NOMO-1 treated with DMSO at 0.1 percent for 48 hours (cell line): ENCODE measurements at regions not wholly inside any gene's neighbourhood (a gene's known extent, or its start where the extent isn't known, plus 50 kb on each side); places are given as distances from the start of the nearest gene placed in this dataset.

ENCODE experiments used
- DNase-seq: peaks from one replicate; lab custom pipeline; 2025; ENCODE audit not compliant: unreplicated experiment; lab: John Stamatoyannopoulos, UW

DNA sequence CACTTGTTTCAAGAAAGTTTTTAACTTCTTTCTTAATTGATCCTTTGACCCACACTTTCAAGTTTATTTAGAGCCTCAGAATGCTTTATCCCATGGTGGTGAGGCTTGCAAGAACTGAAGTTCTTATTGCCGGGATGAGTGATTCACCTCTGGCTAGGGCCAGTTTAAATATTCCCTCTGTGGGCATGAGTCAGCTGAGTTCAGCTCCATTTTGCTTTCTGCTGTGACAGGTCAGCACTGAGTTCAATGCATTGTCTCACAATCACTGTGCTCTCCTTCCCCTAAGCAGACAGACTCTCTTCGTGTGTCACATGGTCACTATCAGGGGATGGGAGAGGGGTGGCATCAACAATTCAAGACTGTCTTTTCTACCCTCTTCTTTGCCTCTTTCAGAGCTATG, 514.6 kb upstream of the FBXO33 start:
- DNase-seq = no peak

DNA sequence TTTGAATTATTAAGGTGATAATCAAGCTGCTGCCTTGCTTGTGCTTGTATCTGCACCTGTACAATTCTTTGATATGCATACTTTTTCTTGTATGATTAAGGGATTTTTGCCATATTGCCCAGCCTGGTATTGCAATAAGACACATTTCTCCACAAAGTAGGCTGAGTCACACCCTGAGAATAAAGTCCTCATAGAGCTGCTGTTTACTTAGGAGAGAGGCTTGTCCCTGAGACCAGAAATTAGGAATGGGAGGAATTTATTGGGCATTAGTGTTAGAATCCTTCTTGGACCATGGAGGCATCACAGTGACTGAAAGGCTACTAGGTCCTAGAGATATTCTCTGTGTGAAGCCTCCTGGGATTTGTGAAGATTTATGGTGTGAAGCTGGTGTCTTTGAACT, 506.8 kb upstream of the FBXO33 start:
- DNase-seq = no peak

DNA sequence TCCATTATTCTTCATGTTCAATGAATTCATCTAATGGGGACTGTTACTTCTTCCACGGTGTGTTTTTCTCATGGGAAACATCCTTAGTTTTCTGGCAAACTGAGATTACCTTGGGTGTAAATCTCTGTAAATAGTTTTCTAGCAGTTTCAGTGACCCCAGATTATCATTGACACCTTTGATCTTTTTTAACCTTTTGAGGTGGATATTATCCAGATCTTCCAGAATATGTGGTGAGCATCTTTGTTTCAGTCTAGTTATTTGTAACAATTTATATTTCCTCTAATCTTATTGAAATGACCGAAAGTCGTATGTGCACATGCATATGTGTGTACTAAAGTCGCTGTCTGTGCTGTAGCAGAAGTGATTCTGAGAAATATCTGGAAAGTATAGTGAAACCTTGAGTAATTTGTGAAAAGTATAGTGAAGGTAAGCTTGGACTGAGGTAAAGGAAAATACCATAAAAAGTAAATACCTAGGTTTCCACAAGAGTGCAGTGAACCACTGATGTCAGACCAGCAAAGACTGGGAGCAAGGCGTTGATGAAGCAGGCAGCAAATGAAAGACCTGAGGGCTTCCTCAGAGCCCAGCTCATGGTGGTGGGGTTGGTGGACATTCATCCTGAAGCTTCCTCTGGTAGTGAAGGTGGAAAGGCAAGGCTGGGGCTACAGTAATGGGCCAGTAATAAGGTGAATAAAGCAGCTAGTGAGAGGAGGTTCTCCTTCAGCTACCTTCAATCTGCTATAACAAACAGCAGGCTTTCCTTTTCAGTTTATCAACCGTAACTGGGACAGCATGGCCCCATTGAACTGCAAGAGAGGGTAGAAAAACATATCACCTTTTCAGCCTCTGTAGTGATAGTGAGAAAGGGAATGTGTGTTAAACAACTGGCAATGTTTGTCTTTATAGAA, 480.2 kb upstream of the FBXO33 start:
- no peak for DNase-seq

DNA sequence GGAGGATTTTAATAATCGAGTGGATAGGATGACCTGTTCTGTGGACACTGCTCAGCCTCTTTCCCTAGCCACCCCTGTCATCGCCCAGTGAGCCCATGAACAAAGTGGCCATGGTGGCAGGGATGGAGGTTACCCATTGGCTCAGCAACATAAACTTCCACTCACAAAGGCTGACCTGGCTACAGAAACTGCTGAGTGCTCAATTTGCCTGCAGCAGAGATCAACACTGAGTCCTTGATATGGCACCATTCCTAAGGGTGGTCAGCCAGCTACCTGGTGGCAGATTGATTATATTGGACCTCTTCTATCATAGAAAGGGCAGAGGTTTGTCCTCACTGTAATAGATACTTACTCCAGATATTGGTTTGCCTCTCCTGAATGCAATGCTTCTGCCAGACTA, 465.4 kb upstream of the FBXO33 start:
- no peak for DNase-seq

DNA sequence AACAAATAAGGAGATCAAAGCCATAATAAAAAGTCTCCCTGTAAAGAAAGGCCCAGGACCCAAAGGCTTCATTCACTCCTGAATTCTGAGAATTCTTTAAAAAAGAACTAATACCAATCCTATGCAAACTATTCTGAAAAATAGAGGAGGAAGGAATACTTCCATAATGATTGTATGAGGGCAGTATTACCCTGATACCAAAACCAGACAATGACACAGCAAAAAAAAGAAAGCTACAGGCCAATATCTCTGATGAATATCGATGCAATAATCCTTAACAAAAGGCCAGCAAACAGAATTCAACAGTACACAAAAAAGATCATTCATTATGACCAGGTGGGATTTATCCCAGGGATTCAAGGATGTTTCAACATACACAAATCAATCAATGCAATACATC, 457.8 kb upstream of the FBXO33 start:
- DNase-seq = no peak

DNA sequence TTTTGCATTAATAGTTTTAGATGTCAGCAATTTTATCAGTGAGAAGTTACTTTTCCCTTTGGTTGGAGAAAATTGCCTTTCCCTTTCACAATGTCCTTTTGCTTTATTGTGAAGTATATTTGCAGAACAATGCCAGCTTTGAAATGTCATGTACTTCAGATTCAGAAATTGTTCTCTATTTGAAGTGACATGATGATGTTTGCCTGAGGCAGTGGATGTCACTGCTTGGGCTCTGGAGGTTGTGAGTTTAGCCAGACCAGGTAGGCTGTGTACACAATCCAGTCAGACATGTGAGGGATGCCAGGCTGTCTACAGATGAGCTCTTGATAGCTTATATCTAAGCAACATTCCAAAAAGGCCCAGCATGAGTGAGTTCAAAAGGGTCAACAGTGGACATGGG, 451.9 kb upstream of the FBXO33 start:
- DNase-seq = no peak

DNA sequence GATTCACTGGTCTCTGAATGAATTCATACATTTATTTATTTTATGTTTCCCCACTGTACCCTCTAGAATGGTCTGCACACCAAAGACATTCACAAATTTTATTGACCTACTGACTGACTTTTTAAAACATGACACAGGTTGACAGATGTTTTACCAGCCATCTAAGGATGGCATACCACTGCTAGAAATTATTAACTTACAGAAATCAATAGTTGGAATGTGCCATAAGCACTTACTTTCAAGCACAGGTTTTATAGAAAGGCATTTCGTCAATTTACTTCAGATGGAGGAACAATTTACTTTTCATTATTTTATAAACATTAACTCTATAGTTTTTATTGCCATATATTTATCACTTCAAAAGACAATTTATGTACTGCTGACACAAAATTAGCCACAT, 448.7 kb upstream of the FBXO33 start:
- no peak for DNase-seq

DNA sequence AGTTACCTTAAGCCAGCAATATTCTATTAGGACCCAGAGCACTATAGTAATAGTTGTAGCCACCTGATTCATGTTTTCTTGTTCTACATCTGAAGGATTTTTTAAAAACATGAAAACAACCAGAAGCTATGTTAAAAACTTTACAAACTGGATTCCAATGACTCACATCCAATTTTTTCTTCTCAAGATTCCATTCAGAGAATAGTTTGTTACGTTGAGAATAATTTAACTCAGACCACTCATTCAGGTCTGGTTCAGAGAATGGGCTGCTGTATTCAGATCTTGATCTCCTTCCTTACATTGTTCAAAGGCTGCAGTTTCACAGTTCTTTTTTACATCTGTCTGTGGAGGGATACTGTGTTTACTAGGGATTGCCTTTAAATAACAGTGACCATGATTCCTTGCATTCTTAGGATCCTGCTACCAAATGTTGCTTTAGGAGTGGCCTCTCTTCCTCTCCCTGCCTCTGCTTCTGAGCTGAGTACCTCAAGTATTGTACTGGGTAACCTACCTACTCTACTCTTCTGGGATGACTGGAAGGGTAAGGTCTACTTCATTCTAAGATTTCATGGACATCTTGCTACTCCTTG, 448.0 kb upstream of the FBXO33 start:
- no peak for DNase-seq

DNA sequence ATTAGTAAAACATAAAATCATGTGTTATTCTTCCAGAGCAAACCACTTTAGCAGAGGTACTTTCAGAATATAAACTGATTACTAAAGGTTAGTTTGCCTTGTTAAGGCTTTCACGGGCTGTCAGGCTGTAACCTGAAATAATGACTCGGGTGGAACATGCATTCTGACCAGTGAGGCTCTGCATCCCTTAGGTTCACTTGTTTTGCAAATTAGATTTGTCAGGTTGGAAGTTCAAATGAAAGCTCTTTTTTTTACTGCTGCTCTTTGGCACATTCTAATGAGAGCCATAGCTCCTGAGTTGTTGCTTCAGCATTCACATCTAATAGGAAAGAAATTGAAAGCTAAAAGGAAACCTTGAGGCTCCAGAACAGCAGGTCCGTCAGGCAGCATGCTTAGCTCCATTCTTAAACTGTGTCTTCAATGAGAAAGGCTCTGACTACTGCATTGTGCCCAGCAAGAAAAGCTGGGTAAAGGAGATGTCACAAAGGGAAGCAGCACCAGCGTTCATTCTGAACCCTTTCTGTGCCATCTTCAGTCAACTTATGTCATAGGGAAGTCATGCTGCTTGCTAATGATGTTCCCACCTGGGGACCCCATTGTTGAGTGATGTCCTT, 445.5 kb upstream of the FBXO33 start:
- no peak for DNase-seq

DNA sequence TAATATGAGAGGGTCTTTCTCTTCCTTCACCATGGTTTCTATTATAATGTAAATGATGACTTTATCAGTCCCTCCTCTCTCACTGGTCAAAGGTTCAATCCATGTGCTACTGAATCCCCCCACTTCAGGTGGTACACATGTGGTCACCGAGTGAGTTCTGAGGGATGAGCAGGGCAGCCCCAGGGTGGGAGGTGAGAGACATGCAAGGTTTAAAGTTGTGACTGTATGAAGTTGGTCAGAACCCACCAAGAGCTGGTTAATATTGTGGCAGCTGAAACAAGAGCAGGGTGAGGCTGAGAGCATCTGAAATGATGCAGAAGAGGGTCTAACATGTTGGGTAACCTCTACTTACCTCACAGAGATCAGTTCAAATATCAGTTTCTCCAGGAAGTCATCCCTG, 444.7 kb upstream of the FBXO33 start:
- no peak for DNase-seq

DNA sequence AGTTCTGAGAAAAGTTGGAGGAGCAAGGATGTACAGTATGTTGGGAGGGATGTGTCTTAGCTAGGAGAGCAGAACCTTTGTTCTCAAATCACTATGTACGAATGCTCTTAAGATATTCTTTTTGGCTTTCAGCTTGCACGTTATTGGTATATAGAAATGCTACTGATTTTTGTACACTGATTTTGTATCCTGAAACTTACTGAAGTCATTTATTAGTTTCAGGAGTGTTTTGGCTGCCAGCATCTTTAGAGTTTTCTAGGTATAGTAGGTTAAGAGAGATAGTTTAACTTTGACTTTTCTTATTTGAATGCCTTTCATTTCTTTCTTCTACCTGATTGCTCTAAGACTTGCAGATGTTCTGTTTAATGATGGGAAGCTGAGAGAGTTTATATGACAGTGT, 442.8 kb upstream of the FBXO33 start:
- DNase-seq = no peak

DNA sequence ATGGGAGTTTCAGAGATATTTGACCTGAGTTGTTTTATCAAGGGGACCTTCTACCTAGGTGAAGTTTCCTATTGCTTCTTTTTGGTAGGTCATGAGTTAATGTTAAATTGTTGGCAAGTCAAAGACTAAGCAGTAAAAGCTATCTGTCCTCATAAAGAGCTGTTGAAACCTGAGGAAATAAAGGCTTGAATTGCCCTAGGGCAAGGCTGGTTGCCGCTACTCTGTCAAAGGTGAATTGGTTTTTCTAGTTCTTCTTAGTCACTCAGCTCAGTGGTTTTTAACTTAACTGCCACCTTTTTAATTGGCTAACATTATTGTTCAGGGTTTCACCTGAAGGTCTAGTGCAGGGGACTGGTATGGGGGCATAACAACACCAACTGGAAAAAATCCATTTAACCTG, 441.6 kb upstream of the FBXO33 start:
- DNase-seq = no peak

DNA sequence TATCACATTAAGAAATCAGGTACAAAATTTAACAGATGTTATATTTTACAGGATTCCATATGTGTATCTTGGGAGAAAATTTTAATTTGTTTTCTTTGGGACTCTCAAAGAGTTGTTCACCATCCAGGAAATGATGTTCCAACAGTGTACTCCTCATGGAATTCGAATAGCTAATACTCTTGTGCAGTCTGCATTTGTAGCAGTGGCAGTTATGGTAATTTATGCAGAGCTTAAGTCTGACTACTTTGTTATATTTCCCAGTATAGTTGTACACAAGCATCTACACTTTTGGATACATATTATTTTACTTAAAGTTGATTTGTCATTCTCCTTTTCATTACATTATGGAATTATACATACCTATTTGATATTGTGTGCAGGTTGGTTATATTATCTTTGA, 436.7 kb upstream of the FBXO33 start:
- DNase-seq = no peak

DNA sequence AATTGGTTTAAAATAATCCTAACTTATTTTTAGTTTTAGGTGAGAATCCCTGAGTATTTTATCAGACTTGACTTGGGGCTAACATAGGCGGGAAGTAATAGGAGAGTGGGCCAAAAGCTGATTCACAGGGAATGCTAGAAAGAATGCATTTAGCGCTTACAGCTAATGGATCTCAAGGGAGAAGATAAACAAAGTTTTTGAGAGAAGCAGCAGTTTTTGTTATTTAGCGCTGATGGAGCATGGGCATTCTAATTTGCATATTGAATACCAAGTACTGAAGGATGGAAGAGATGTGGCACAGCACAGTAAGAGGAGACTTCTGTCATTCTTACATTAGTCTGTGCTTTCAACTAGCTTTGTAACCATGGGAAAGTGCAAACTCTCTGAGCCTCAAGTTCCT, 436.0 kb upstream of the FBXO33 start:
- no peak for DNase-seq

DNA sequence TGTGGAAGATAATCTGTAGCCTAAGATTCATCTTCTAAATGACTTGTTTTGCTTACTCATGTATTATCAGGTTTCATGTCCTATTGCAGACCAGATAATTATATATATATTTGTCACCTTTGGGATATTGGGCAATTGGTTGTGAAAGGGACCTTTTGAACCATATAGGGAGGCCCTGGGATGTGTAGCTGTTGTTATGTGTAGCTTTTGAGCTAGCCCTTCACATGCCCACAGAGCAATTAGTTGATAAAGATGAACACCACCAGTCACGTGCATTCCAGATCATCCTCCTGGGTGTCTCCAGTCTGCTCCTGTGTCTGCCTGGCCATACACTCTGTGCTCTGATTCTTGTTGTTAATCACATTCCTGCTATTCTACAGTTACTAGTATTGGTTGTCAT, 431.2 kb upstream of the FBXO33 start:
- no peak for DNase-seq

DNA sequence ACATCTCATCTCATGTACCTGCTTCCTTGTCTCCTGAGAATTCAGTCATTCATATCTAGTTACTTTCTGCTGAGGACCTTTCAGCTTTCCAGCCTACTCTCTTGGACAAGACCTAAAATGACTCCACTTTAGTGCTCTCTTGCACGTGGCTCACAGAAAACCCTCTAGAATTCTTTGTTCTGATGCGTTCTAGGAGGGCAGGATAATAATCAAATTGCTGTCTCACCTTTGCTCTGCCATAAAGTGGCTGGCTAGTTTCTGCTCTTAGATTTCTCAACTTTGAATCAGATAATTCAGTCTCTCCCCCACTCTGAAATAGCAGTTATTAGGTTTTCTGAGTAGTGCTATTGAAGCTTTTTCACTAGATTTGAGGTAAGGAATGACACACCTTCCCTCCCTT, 429.5 kb upstream of the FBXO33 start:
- no peak for DNase-seq

DNA sequence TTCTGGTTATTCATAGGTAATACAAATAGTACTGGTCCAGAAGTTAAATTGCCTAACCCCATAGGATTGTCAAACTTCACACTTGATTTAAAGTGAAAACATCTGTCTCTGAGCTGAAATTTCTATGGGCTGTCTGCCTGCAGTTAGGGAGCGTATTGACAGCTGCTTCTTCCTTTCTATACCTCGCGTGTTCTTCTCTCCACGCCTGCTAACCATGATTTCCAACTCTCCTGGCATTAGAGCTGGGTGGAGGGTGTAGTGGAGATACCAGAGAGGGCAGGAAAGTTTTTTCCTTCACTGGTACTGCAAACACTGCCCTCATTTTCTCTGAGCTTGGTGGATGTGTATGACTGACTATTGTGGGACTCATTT, 429.0 kb upstream of the FBXO33 start:
- DNase-seq = no peak

DNA sequence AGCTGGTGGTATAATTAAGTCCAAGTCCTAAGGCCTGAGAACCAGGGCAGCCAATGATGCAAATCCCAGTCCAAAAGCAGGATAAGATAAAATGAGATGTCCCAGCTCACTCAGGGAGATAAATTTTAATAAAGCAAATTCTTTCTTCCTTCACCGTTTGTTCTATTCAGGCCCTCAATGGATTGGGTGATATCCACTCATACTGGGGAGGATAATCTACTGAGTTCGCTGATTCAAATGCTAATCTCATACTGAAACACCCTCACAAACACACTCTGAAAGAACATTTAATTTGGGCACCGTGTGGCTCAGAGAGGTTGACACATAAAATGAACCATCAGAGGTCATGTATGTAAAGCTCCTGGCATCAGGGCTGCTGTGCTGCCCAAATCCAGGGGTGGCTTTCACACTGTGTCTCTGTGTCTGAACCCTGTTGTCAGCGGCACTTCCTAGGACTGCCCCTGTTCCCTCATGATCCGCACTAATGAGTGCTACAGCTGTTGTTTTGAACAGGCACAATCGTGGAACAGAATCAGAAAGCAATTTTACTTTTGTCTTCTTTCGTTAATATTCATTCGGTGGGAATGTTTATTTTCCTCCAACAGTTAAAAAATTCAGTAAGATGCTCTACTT, 428.5 kb upstream of the FBXO33 start:
- DNase-seq = no peak

DNA sequence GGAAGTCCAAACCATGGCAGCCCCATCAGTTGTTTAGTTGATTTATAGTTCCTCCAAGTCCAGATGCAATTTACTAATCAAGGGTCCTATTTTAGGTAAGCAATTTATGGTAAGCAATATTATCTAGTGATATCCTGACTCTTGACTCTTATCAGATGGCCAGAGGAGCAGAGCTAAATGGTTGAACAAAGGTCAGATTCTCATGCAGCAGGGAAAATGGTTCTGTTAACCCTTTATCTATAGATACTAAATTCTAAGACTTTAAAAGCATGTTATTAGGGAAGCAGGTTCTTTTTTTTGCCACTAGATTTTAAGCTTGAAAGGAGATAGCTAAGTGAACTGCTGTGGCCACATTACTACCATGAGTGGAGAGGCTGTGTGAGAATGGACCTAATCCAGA, 427.1 kb upstream of the FBXO33 start:
- no peak for DNase-seq

DNA sequence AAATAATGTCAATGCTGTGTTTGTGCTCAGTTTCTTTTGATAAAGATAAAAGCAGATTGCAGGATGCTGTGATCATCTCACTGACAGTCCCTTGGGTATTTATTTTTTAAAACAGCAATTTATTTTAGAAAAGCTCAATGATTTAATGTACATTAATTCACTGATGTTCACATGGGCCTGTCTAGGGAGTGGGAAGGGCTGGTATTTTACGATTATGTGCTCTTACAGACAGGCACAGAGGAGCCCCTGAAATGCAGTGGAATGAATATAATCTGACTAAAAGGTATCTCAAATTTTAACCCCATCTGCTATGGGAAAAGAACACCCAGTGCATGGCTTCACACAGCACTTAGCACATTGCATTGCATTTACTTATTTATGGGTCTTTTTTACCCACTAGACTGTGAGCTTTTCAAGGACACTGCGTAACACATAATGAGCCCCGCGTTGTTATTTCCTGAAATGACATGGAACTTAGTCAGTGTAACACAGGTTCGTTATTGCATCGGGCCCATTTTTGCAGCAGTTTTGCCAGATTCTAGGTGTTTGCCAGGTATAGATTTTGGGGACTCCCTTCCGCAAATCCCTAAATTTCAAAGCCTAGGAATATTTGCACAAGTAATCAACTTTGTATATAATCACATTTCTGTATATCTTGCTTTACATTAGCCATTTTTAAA, 425.3 kb upstream of the FBXO33 start:
- DNase-seq = no peak

DNA sequence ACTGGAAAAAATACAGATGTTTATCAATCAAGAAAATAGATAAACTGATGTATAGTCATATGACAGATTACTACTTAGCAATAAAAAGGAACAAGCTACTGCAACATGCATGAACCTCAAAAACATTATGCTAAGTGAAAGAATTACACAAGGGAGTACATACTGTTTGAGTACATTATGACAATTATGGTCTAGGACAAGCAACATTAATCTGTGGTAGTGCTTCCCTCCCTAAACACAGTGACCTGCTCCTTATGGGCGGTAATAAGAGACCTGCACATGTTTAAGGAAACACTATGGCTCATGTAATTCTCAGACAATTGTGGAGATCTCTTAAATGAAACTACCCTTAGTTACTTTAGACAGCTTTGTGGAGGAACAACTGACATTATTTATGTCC, 421.2 kb upstream of the FBXO33 start:
- no peak for DNase-seq
